Kidney epithelial cell (primary cell): ENCODE measurements at regions not wholly inside any gene's neighbourhood (a gene's known extent, or its start where the extent isn't known, plus 50 kb on each side); places are given as distances from the start of the nearest gene placed in this dataset.

Source experiments
- DNase-seq: peaks from one replicate; pipeline ENCODE4 v3.0.0-alpha.2; 2010; ENCODE audit warnings: low read depth
- H3K27me3 ChIP-seq: 2 replicates; pipeline ENCODE4 v1.6.0; 2011; ENCODE audit warnings: low read length; ENCODE audit not compliant: control insufficient read depth, insufficient read depth
- H3K36me3 ChIP-seq: 2 replicates; pipeline ENCODE4 v1.5.1; 2011; ENCODE audit warnings: low read length; ENCODE audit not compliant: control insufficient read depth, insufficient read depth
- H3K4me3 ChIP-seq: 2 replicates; pipeline ENCODE4 v1.5.1; 2011; ENCODE audit warnings: low read depth, mild to moderate bottlenecking, control low read depth, low read length
- TF ChIP-seq, protein P1 (sequence below): IDR thresholded peaks from 2 replicates; pipeline ENCODE4 v1.5.1; 2011; ENCODE audit warnings: mild to moderate bottlenecking, moderate library complexity, low read length, control low read depth, inconsistent platforms; ENCODE audit not compliant: insufficient read depth, poor library complexity, severe bottlenecking

- TF ChIP-seq, protein P1, sequence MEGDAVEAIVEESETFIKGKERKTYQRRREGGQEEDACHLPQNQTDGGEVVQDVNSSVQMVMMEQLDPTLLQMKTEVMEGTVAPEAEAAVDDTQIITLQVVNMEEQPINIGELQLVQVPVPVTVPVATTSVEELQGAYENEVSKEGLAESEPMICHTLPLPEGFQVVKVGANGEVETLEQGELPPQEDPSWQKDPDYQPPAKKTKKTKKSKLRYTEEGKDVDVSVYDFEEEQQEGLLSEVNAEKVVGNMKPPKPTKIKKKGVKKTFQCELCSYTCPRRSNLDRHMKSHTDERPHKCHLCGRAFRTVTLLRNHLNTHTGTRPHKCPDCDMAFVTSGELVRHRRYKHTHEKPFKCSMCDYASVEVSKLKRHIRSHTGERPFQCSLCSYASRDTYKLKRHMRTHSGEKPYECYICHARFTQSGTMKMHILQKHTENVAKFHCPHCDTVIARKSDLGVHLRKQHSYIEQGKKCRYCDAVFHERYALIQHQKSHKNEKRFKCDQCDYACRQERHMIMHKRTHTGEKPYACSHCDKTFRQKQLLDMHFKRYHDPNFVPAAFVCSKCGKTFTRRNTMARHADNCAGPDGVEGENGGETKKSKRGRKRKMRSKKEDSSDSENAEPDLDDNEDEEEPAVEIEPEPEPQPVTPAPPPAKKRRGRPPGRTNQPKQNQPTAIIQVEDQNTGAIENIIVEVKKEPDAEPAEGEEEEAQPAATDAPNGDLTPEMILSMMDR = no peak
- Histone ChIP-seq H3K4me3 (no peak overlapping the region), H3K36me3 (no peaks in the 10 kb centered on the region), H3K27me3 (no peaks in the 10 kb centered on the region)
- no peak for DNase-seq
Observed at GRCh38 chr2:117137371-117137770, 677.1 kb upstream of the DDX18 start.

GRCh38 chr2:117169036-117169765 is 645.3 kb upstream of the DDX18 start:
- TF ChIP-seq, protein P1 = no peak
- H3K4me3 ChIP-seq = no peak overlapping the region
- H3K36me3 ChIP-seq = no peaks in the 10 kb centered on the region
- no peak for DNase-seq
- H3K27me3 ChIP-seq = no peaks in the 10 kb centered on the region

DNA sequence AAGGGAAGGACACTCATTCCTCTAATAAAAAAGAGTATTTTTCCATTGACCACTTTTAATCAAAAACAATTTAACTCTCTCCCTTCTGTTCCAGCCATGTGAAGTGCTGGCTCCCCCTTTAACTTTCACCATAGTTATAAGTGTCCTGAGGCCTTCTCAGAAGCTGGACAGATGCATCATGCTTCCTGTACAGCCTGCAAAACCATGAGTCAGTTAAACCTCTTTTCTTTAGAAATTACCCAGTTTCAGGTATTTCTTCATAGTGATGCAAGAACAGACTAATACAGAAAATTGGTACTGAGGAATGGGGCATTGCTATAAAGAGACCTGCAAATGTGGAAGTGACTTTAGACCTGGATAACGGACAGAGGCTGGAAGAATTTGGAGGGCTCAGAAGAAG is 643.6 kb upstream of the DDX18 start:
- TF ChIP-seq, protein P1 = no peak
- Histone ChIP-seq H3K27me3 (no peaks in the 10 kb centered on the region), H3K4me3 (no peak overlapping the region), H3K36me3 (no peaks in the 10 kb centered on the region)
- no peak for DNase-seq

DNA sequence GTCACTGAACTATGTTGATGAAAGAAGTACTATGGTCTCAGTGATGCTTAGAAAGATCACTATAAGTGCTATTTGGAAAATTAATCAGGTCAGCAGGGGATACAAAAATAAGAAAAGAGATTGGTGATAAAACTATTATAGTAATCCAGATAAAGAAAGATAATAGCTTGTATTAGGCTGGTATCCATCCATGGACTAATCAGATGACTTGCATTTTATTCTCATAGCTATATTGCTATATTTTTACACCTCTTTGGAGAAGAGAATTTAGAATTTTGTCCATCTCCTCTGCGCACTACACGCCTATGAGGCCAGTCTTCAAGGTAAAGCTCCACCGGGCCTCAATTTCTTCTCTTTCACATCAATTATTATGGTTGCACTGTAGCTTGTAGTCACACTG is 635.1 kb upstream of the DDX18 start:
- TF ChIP-seq, protein P1 = no peak
- no peaks in the 10 kb centered on the region for H3K27me3 ChIP-seq
- no peaks in the 10 kb centered on the region for H3K36me3 ChIP-seq
- H3K4me3 ChIP-seq = no peak overlapping the region
- no peak for DNase-seq

DNA sequence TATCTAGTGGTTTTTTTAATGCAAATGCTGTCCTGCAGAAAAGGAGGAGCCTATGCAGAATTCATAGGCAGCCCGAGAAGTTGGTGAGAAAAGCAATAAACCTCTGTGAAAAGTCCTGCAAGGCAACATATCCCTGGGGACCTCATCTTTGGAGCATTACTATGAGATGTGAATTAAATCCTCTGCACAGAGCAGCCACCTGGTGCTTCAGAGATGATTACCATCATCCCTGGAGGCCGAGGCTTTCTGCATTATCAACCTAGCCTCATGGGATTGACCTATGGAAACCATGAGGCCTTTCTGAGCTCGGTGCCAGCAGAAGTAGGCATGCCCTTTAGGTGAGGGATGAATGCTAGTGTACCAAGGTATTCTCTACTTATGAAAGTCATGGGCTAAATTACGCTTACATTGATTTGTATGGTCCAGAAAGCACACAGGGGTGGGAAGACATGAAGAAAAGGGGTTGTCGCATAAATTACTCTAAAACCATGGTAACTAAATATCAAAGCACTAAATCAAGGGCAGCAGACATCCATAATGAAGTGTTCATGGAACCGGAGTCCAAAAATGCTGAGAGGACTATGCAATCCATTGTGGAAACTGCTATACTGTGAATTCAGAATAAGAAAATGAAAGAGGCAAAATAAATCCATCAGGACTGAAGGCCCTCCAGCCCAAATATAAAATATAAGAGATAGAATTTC is 623.5 kb upstream of the DDX18 start:
- H3K4me3 ChIP-seq = no peak overlapping the region
- TF ChIP-seq, protein P1 = no peak
- H3K36me3 ChIP-seq = no peaks in the 10 kb centered on the region
- no peak for DNase-seq
- H3K27me3 ChIP-seq = no peaks in the 10 kb centered on the region

DNA sequence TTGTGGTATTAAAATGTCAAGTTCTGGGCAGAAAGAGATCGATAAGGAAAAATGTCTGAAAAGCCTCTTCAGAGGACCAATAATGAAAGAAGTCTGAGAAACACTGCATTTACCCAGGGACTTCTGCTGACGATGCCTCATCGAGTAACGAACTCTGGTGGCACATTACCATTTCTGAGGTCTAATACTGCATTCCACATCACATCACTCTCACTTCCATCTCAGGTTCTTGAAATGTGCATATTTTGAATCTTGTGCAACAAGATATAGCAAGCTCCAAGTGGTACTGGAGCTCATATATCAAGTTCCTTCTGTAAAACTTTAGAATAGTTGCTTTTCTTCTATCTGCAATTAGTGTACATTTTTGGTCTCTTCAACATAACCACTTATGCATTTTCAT is 619.1 kb upstream of the DDX18 start:
- no peak for DNase-seq
- TF ChIP-seq, protein P1 = no peak
- Histone ChIP-seq H3K36me3 (no peaks in the 10 kb centered on the region), H3K4me3 (no peak overlapping the region), H3K27me3 (no peaks in the 10 kb centered on the region)
